Panc1 (cell line): ENCODE measurements at regions not wholly inside any gene's neighbourhood (a gene's known extent, or its start where the extent isn't known, plus 50 kb on each side); places are given as distances from the start of the nearest gene placed in this dataset.

Experiments used
- ATAC-seq: fragments of 200-7000 bp; cut with Tn5 transposase; 2 replicates; pipeline ENCODE4 v1.9.1; 2020; ENCODE audit warnings: mild to moderate bottlenecking, moderate library complexity
- BruUV-seq: library from RNA; stranded (reverse); fragments of 400-500 nt; replicated peaks from 2 replicates; lab custom pipeline; 2021; lab: Mats Ljungman, UMichigan
- CTCF ChIA-PET: fragments of 300-600 bp; sonication (Branson Sonifier 250); formaldehyde crosslinking; loops from one replicate; lab custom pipeline; 2022; ENCODE audit warnings: antibody characterized with exemption; lab: Charles Lee
- POLR2A ChIA-PET: fragments of 300-600 bp; sonication (Branson Sonifier 250); formaldehyde crosslinking; loops from one replicate; lab custom pipeline; 2022; ENCODE audit warnings: antibody characterized with exemption; lab: Charles Lee
- DNase-seq: peaks from one replicate; pipeline ENCODE4 v3.0.0-alpha.2; 2010; ENCODE audit warnings: low read depth, low spot score
- H3K27ac ChIP-seq: 2 replicates; pipeline ENCODE4 v1.5.1; 2011; ENCODE audit warnings: mild to moderate bottlenecking, low read length, inconsistent platforms
- H3K27me3 ChIP-seq: fragments of 200-500 bp; sonication (Bioruptor generic); 2 replicates; pipeline ENCODE4 v1.6.0; 2014; ENCODE audit warnings: low read length, inconsistent platforms; ENCODE audit not compliant: control insufficient read depth, insufficient read depth
- H3K36me3 ChIP-seq: fragments of 200-500 bp; sonication (Bioruptor generic); 2 replicates; pipeline ENCODE4 v1.5.1; 2014; ENCODE audit warnings: inconsistent platforms, mild to moderate bottlenecking, low read length, moderate library complexity; ENCODE audit not compliant: control insufficient read depth, insufficient read depth
- H3K4me1 ChIP-seq: 2 replicates; pipeline ENCODE4 v1.5.1; 2011; ENCODE audit warnings: inconsistent platforms, mild to moderate bottlenecking, low read length, moderate library complexity; ENCODE audit not compliant: control insufficient read depth, insufficient read depth
- H3K4me3 ChIP-seq, 2 experiments: 2 replicates each; pipeline ENCODE4 v1.5.1; 2011 to 2012; ENCODE audit warnings: low read depth in 2 of 2, low read length in 2 of 2, mild to moderate bottlenecking in 2 of 2, inconsistent platforms in 1 of 2, moderate library complexity in 1 of 2
- H3K9me3 ChIP-seq: fragments of 200-500 bp; sonication (Bioruptor generic); 2 replicates; pipeline ENCODE4 v1.5.1; 2014; ENCODE audit warnings: low read depth, mild to moderate bottlenecking, inconsistent platforms, low read length, moderate library complexity; ENCODE audit not compliant: control insufficient read depth, insufficient read depth
- POLR2AphosphoS5 ChIP-seq: IDR thresholded peaks from 2 replicates; pipeline ENCODE4 v1.6.1; 2012; ENCODE audit warnings: mild to moderate bottlenecking, low read depth, low read length, moderate library complexity
- SIN3A ChIP-seq: IDR thresholded peaks from 2 replicates; pipeline ENCODE4 v1.6.1; 2012; ENCODE audit warnings: low read depth, mild to moderate bottlenecking, low read length, moderate library complexity, borderline replicate concordance; ENCODE audit not compliant: insufficient read depth
- TCF7L2 ChIP-seq: IDR thresholded peaks from 2 replicates; pipeline ENCODE4 v1.6.1; 2011; ENCODE audit warnings: mild to moderate bottlenecking, low read depth, low read length, inconsistent platforms
- in situ Hi-C: cut with HindIII; loops from 2 replicates; pipeline ENCODE4 v1.10.0; 2016; ENCODE audit warnings: low sequenced_read_pairs, low pct_unique_long_range_greater_than_20kb
- intact Hi-C: fragments of 100-400 bp; cut with micrococcal nuclease; formaldehyde crosslinking; loops from one replicate; pipeline ENCODE4 v1.10.0; 2022; ENCODE audit not compliant: unreplicated experiment
- TF ChIP-seq, protein P1 (sequence below), 2 experiments: IDR thresholded peaks; 2 replicates each; pipeline ENCODE4 v1.6.1; 2011 to 2012; ENCODE audit warnings: low read depth in 2 of 2, control low read depth in 1 of 2, low read length in 1 of 2, mild to moderate bottlenecking in 1 of 2, moderate library complexity in 1 of 2; ENCODE audit not compliant: insufficient read depth in 1 of 2
- TF ChIP-seq, protein P2 (sequence below): fragments of 450-650 bp; IDR thresholded peaks from 2 replicates; pipeline ENCODE4 v1.5.1; 2017; ENCODE audit warnings: mild to moderate bottlenecking

DNA sequence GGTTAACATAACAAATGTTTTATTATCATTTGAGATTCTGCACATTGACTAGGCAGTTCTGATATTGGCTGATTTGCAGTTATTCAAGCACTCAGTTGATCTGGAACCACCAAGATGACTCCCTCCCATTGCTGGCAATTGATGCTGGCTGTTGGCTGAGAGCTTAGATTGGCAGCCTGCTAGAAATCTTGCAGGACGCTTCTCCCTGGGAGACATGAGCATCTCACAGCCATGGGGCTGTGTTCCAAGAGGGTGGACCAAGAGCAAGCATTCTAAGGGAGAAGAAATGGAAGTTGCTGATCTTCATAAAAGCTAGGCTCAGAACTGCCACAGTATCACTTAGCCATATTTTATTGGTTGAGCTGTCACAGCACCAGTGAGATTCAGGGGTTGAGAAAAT lies 233.4 kb upstream of the ID4 start:
- DNase-seq (no peak), ATAC-seq (no peak)
- in situ Hi-C loops (no loop called here), intact Hi-C loops (no loop called here)
- ChIA-PET CTCF (no interaction called here), POLR2A (no interaction called here)
- no peak for TF ChIP-seq SIN3A
- TF ChIP-seq POLR2AphosphoS5 = no peak
- TF ChIP-seq, protein P1, sequence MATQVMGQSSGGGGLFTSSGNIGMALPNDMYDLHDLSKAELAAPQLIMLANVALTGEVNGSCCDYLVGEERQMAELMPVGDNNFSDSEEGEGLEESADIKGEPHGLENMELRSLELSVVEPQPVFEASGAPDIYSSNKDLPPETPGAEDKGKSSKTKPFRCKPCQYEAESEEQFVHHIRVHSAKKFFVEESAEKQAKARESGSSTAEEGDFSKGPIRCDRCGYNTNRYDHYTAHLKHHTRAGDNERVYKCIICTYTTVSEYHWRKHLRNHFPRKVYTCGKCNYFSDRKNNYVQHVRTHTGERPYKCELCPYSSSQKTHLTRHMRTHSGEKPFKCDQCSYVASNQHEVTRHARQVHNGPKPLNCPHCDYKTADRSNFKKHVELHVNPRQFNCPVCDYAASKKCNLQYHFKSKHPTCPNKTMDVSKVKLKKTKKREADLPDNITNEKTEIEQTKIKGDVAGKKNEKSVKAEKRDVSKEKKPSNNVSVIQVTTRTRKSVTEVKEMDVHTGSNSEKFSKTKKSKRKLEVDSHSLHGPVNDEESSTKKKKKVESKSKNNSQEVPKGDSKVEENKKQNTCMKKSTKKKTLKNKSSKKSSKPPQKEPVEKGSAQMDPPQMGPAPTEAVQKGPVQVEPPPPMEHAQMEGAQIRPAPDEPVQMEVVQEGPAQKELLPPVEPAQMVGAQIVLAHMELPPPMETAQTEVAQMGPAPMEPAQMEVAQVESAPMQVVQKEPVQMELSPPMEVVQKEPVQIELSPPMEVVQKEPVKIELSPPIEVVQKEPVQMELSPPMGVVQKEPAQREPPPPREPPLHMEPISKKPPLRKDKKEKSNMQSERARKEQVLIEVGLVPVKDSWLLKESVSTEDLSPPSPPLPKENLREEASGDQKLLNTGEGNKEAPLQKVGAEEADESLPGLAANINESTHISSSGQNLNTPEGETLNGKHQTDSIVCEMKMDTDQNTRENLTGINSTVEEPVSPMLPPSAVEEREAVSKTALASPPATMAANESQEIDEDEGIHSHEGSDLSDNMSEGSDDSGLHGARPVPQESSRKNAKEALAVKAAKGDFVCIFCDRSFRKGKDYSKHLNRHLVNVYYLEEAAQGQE (IDR thresholded peaks at IDR 0.05; ENCODE audit: insufficient read depth in 1 of 2, low read depth in 2 of 2, low read length in 1 of 2) = no peak
- TF ChIP-seq, protein P2, sequence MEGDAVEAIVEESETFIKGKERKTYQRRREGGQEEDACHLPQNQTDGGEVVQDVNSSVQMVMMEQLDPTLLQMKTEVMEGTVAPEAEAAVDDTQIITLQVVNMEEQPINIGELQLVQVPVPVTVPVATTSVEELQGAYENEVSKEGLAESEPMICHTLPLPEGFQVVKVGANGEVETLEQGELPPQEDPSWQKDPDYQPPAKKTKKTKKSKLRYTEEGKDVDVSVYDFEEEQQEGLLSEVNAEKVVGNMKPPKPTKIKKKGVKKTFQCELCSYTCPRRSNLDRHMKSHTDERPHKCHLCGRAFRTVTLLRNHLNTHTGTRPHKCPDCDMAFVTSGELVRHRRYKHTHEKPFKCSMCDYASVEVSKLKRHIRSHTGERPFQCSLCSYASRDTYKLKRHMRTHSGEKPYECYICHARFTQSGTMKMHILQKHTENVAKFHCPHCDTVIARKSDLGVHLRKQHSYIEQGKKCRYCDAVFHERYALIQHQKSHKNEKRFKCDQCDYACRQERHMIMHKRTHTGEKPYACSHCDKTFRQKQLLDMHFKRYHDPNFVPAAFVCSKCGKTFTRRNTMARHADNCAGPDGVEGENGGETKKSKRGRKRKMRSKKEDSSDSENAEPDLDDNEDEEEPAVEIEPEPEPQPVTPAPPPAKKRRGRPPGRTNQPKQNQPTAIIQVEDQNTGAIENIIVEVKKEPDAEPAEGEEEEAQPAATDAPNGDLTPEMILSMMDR = no peak
- TF ChIP-seq TCF7L2 = no peak
- no peaks in the 10 kb centered on the region for H3K36me3 ChIP-seq
- no peak overlapping the region for H3K27ac ChIP-seq
- BruUV-seq = no TSS peak
- H3K27me3 ChIP-seq = no peaks in the 10 kb centered on the region
- H3K9me3 ChIP-seq = no peaks in the 10 kb centered on the region
- H3K4me1 ChIP-seq = no peaks in the 10 kb centered on the region
- H3K4me3 ChIP-seq = no peak overlapping the region

DNA sequence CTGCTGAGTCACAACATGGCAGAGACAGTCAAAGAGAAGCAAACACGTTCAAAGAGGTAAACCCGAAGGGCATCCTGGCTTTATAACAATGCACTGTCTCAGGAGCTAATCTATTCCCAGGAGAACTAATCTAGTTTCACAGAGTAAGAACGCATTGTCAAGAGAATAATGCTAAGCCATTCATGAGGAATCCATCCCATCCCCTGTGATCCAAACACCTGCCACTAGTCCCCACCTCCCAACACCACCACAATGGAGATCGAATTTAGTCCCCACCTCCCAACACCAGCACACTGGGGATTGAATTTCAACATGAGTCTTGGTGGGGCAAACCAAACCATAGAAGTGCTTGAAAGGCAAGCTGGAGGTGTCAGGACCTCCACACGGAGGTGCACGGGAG lies 231.5 kb upstream of the ID4 start:
- CTCF ChIA-PET = no interaction called here
- no peak overlapping the region for H3K27ac ChIP-seq
- ATAC-seq (no peak), DNase-seq (no peak)
- POLR2A ChIA-PET = no interaction called here
- no peaks in the 10 kb centered on the region for H3K4me1 ChIP-seq
- in situ Hi-C loops (no loop called here), intact Hi-C loops (no loop called here)
- no peak for TF ChIP-seq SIN3A
- H3K27me3 ChIP-seq = no peaks in the 10 kb centered on the region
- no peaks in the 10 kb centered on the region for H3K9me3 ChIP-seq
- no peaks in the 10 kb centered on the region for H3K36me3 ChIP-seq
- BruUV-seq = no TSS peak
- no peak overlapping the region for H3K4me3 ChIP-seq

DNA sequence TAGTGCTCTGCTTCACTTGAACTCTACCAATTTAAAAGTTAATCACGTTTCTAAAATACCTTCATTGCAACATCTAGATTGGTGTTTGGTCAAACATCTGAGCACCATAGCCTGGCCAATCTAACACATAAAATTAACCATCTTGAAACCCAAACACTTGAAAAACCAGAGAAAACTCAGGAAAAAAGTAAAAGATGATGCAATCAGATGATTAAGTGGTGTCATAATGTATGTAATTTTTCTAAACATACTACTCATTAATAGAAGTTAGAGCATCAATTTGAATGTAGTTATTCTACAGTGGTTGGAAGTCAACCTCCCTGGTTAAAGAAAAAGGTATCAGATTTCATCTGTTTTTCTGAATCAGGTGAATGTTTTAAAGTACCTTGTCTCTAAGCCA lies 228.6 kb upstream of the ID4 start:
- Histone ChIP-seq H3K27me3 (no peaks in the 10 kb centered on the region), H3K4me3 (no peak overlapping the region), H3K36me3 (no peaks in the 10 kb centered on the region), H3K4me1 (no peaks in the 10 kb centered on the region), H3K9me3 (no peaks in the 10 kb centered on the region), H3K27ac (no peak overlapping the region; the same call in 1 of the 2 replicates)
- in situ Hi-C loops = no loop called here
- CTCF ChIA-PET = no interaction called here
- DNase-seq = no peak
- POLR2A ChIA-PET = no interaction called here
- TF ChIP-seq, protein P2 = no peak
- no peak for TF ChIP-seq POLR2AphosphoS5
- no peak for TF ChIP-seq TCF7L2
- no peak for TF ChIP-seq SIN3A
- TF ChIP-seq, protein P1 (IDR thresholded peaks at IDR 0.05; ENCODE audit: insufficient read depth in 1 of 2, low read depth in 2 of 2, low read length in 1 of 2) = no peak
- no peak for ATAC-seq
- intact Hi-C loops = no loop called here
- BruUV-seq = no TSS peak
